ENCODE measurements at regions not wholly inside any gene's neighbourhood (a gene's known extent, or its start where the extent isn't known, plus 50 kb on each side); places are given as distances from the start of the nearest gene placed in this dataset.
"Not testable (repeated sequence)": the region's sequence is repeated elsewhere in the genome, so short reads cannot be mapped to it uniquely, and the experiment has no call there.

DNA sequence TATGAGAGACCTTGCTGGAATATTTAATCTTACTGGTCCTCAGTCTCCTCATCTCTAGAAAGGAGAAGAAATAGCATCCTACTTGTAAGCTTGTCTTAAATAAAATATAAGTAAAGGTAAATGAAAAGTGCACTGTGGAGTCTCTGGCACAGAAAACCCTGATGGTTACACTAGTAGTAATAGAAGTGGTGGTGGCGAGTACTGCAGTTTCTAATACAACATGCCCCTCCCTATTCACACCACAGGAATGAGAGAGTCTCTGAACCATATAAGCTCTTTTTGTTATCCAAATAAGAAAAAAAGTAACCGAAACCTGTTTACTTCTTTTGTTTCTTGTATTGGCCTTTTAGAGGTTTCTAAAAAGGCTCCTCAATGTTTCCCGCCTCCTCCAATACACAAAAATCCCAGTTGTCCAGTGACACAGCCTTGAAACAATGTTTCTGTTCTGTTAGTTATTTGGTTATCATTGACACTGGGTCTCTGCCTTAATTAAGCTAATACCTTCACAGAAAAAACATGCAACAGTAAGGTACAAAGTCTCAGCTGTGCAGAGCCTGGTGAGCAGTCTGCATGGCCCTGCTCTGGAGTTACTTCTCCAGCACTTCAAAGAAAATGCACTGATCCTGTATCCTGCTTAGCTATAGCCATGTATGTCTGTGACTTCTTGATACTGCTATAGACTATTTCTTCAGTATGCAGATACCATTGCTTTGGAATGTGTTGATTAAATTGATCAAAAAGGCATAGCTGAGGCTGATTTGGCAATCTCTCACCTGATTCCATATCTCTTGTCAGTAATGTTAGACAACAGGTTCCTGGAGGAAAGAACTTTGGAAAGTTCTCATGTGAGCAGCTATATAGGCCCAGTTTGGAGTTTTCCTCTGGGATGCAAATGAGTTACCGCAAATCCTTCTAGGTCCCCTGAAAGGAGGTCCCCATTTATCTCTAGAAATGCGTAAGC is 315.6 kb upstream of the IL12A start:
- Histone ChIP-seq H3K4me3 (no peak overlapping the region), H3K27ac (no peak overlapping the region), H3K36me3 (no peaks in the 10 kb centered on the region), H3K4me1 (peaks cover 0 to 18% (median 3%) of the 10 kb centered on the region in 4 donors), H3K27me3 (no peaks in the 10 kb centered on the region), H3K9me3 (no peaks in the 10 kb centered on the region)
- TF ChIP-seq CTCF (IDR thresholded peaks at IDR 0.05) = no peak
- DNase-seq = no peak
- intact Hi-C loops (cut with DNase I; ENCODE audit: low total_unique reads) = no loop called here

GRCh38 chr3:159674583-159674982 is 314.1 kb upstream of the IL12A start:
- Histone ChIP-seq H3K27ac (no peak overlapping the region), H3K27me3 (no peaks in the 10 kb centered on the region), H3K4me1 (peaks cover 0 to 4% (median 0%) of the 10 kb centered on the region in 4 donors), H3K36me3 (no peaks in the 10 kb centered on the region), H3K9me3 (no peaks in the 10 kb centered on the region), H3K4me3 (no peak overlapping the region)
- intact Hi-C loops (cut with DNase I; ENCODE audit: low total_unique reads) = no loop called here
- no peak for TF ChIP-seq CTCF (IDR thresholded peaks at IDR 0.05)
- no peak for DNase-seq

DNA sequence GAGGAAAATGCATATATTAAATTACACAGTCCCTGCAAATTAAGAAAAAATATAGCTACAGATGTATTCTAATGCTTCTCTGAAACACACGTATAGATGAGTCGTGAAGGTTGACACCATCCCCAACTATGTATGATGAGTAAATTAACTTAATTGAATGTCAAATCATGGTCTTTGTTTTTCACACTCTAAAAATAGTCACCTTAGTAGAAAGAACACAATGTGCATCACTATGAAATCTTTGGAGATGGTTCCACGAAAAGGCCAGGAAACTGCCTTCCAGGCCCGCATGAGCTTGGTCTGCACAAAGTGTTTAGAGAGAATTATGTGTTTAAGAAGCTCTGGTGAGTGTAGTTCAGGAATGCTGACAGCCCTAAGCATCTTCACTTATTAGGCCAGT is 313.4 kb upstream of the IL12A start:
- no peak for TF ChIP-seq CTCF (IDR thresholded peaks at IDR 0.05)
- intact Hi-C loops (cut with DNase I; ENCODE audit: low total_unique reads) = no loop called here
- Histone ChIP-seq H3K4me1 (no peaks in the 10 kb centered on the region), H3K9me3 (no peaks in the 10 kb centered on the region), H3K27me3 (no peaks in the 10 kb centered on the region), H3K4me3 (no peak overlapping the region), H3K27ac (no peak overlapping the region), H3K36me3 (no peaks in the 10 kb centered on the region)
- no peak for DNase-seq

DNA sequence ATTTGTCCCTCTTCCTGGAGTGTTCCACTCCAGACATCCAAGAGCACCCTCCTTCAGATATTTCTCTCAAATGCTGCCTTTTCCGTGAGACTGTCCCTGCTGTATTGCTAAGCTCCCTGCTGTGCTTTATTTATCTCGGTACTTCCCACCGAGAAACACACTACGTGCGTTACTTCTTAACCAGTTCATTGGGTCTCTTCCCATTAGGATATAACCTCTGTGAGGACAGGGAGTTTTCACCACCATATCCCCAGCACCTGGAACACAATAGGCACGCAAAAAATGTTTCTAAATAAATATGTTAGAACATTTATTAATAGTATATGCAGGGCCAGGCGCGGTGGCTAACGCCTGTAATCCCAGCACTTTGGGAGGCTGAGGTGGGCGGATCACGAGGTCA is 308.7 kb upstream of the IL12A start:
- Histone ChIP-seq H3K4me1 (no peaks in the 10 kb centered on the region), H3K9me3 (no peaks in the 10 kb centered on the region), H3K27ac (no peak overlapping the region), H3K4me3 (no peak overlapping the region), H3K27me3 (no peaks in the 10 kb centered on the region), H3K36me3 (no peaks in the 10 kb centered on the region)
- no peak for TF ChIP-seq CTCF (IDR thresholded peaks at IDR 0.05)
- intact Hi-C loops (cut with DNase I; ENCODE audit: low total_unique reads) = no loop called here
- no peak for DNase-seq

DNA sequence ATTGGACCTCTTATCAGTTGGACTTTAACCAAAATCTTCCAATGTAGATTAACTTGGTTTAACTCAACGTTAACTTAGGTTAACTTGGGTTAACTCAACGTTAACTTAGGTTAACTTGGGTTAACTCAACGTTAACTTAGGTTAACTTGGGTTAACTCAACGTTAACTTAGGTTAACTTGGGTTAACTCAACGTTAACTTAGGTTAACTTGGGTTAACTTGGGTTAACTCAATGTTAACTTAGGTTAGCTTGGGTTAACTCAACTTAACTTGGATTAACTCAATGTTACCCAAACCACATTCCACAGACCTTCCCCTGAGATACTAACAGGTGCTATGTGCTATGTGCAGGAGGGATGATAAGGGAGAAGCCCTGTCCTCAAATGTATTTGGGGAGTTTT is 306.9 kb upstream of the IL12A start:
- H3K4me1 ChIP-seq; H3K9me3 ChIP-seq; H3K36me3 ChIP-seq; intact Hi-C loops (cut with DNase I; ENCODE audit: low total_unique reads); H3K4me3 ChIP-seq; H3K27me3 ChIP-seq; H3K27ac ChIP-seq; DNase-seq: not testable (repeated sequence)

GRCh38 chr3:159685801-159686200 is 302.8 kb upstream of the IL12A start:
- no peaks in the 10 kb centered on the region for H3K36me3 ChIP-seq
- TF ChIP-seq CTCF (IDR thresholded peaks at IDR 0.05) = no peak
- H3K9me3 ChIP-seq = no peaks in the 10 kb centered on the region
- no peak overlapping the region for H3K4me3 ChIP-seq
- no peak for DNase-seq
- intact Hi-C loops (cut with DNase I; ENCODE audit: low total_unique reads) = no loop called here
- H3K27me3 ChIP-seq = no peaks in the 10 kb centered on the region
- no peaks in the 10 kb centered on the region for H3K4me1 ChIP-seq
- H3K27ac ChIP-seq = no peak overlapping the region
